DOHH2 (cell line): ENCODE measurements at regions not wholly inside any gene's neighbourhood (a gene's known extent, or its start where the extent isn't known, plus 50 kb on each side); places are given as distances from the start of the nearest gene placed in this dataset.

Source experiments
- EZH2phosphoT487 ChIP-seq: fragments of 200-600 bp; sonication (generic); IDR thresholded peaks from 2 replicates; pipeline ENCODE4 v1.6.1; 2017; ENCODE audit warnings: borderline replicate concordance, mild to moderate bottlenecking, antibody characterized with exemption, low read length, moderate library complexity, mixed read lengths
- TF ChIP-seq, protein P1 (sequence below): fragments of 200-600 bp; sonication (generic); IDR thresholded peaks from one replicate; pipeline ENCODE4 v1.5.1; 2014; ENCODE audit warnings: antibody characterized with exemption, mild to moderate bottlenecking, low read depth, low read length; ENCODE audit not compliant: poor library complexity, severe bottlenecking

DNA sequence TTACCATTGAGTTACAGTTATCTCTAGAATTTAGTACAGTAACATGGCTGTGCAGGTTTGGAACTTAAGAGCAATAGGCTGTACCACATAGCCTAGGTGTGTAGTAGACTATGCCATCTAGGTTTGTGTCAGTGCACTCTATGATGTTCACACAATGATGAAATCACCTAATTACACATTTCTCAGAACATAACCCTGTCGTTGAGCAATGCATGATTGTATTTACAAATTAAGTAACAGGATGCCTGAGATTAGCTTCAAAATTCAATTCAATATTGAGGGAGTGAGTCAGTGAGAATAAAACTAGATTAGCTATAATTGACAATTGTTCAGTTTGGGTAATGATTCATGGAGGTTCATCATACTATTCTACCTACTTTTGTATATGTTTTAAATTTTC lies 633.8 kb downstream of the IGSF11 start:
- TF ChIP-seq, protein P1, sequence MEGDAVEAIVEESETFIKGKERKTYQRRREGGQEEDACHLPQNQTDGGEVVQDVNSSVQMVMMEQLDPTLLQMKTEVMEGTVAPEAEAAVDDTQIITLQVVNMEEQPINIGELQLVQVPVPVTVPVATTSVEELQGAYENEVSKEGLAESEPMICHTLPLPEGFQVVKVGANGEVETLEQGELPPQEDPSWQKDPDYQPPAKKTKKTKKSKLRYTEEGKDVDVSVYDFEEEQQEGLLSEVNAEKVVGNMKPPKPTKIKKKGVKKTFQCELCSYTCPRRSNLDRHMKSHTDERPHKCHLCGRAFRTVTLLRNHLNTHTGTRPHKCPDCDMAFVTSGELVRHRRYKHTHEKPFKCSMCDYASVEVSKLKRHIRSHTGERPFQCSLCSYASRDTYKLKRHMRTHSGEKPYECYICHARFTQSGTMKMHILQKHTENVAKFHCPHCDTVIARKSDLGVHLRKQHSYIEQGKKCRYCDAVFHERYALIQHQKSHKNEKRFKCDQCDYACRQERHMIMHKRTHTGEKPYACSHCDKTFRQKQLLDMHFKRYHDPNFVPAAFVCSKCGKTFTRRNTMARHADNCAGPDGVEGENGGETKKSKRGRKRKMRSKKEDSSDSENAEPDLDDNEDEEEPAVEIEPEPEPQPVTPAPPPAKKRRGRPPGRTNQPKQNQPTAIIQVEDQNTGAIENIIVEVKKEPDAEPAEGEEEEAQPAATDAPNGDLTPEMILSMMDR, result no peak
- no peak for TF ChIP-seq EZH2phosphoT487
